ENCODE measurements at regions not wholly inside any gene's neighbourhood (a gene's known extent, or its start where the extent isn't known, plus 50 kb on each side); places are given as distances from the start of the nearest gene placed in this dataset.
"Not testable (repeated sequence)": the region's sequence is repeated elsewhere in the genome, so short reads cannot be mapped to it uniquely, and the experiment has no call there.

DNA sequence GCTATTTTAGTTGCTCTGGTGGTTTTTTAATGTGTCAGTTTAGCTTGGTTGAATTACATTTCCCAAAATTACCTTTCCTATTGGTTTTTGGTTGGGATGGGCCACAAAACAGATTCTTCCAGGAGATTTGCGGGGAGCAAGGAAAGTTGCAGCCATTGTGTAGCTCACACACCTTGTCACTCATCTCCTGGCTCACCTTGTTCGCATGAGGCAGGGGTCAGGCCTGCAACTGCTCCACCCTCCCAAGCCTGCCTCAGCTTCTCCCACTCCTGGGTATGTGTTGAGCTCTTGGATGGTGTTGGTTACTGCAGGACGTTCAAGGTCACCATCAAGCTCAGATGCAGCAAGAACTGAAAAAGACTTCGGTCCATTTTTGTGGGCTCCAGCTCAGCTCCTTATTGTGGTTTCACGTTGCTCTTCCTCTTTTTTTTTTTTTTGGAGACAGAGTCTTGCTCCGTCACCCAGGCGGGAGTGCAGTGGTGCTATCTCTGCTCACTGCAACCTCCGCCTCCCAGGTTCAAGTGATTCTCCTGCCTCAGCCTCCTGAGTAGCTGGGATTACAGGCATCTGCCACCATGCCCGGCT is 95.6 kb upstream of the METTL14 start:
- Histone ChIP-seq H3K27ac (ENCODE audit: low read depth, low read length) (no peak overlapping the region), H3K9me3 (ENCODE audit: insufficient read depth, low read length) (no peaks in the 10 kb centered on the region), H3K9me2 (replicated peaks; ENCODE audit: insufficient read depth, low read length) (no peaks in the 10 kb centered on the region), H3K9ac (ENCODE audit: low read length) (no peak overlapping the region), H3K27me3 (ENCODE audit: low read length) (no peaks in the 10 kb centered on the region), H3K79me2 (ENCODE audit: insufficient read depth, low read length) (no peaks in the 10 kb centered on the region), H4K20me1 (ENCODE audit: low read depth, low read length) (no peaks in the 10 kb centered on the region), H3K4me3 (ENCODE audit: insufficient read depth, low read length, poor library complexity, severe bottlenecking) (no peak overlapping the region), H3K4me2 (ENCODE audit: low read depth, low read length, poor library complexity, severe bottlenecking) (no peak overlapping the region), H3K36me3 (ENCODE audit: low read length) (no peaks in the 10 kb centered on the region), H3F3A (ENCODE audit: insufficient read depth) (no peaks in the 10 kb centered on the region), H2AFZ (ENCODE audit: low read depth, low read length, severe bottlenecking) (no peak overlapping the region)
- TF ChIP-seq, protein P1, sequence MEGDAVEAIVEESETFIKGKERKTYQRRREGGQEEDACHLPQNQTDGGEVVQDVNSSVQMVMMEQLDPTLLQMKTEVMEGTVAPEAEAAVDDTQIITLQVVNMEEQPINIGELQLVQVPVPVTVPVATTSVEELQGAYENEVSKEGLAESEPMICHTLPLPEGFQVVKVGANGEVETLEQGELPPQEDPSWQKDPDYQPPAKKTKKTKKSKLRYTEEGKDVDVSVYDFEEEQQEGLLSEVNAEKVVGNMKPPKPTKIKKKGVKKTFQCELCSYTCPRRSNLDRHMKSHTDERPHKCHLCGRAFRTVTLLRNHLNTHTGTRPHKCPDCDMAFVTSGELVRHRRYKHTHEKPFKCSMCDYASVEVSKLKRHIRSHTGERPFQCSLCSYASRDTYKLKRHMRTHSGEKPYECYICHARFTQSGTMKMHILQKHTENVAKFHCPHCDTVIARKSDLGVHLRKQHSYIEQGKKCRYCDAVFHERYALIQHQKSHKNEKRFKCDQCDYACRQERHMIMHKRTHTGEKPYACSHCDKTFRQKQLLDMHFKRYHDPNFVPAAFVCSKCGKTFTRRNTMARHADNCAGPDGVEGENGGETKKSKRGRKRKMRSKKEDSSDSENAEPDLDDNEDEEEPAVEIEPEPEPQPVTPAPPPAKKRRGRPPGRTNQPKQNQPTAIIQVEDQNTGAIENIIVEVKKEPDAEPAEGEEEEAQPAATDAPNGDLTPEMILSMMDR (IDR thresholded peaks at IDR 0.05; ENCODE audit: insufficient read depth, low read length, poor library complexity, severe bottlenecking): no peak
- TF ChIP-seq EZH2phosphoT487 (conservative IDR thresholded peaks at IDR 0.05; ENCODE audit: low read length): no peak

DNA sequence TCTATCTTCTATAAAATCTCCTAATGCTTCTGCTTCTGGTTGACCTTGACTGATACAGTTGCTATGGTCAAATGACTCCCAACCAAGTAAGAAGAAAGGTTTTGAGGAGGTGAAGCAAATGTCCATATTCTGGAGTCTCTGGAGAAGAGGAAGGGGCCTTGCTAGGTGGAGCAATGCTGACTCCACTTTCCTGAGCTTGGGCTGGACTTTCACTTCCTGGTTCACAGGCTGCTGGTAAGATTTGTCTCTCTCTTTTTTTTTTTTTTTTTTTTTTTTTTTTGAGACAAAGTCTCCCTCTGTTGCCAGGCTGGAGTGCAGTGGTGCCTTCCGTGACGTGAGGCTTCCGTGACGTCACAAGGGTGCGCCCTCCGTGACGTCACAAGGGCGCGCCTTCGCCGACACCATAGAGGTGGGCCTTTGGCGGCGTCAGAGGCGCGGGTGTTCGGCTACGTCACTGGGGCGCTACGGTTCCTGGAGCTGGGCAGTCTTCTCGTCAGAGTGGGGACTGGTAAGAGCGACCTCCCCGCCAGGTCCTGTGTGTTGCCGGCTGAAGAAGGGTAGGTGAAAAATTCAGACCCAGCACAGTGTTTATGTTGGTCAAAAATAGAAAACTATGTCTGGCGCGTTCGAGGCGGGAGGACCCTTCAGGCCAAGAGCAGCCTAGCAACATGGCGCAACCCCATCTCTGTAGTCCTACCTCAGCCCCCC is 93.7 kb upstream of the METTL14 start:
- not testable (repeated sequence) for H3K27me3 ChIP-seq (ENCODE audit: low read length); H3F3A ChIP-seq (ENCODE audit: insufficient read depth); H3K79me2 ChIP-seq (ENCODE audit: insufficient read depth, low read length); H3K36me3 ChIP-seq (ENCODE audit: low read length); H4K20me1 ChIP-seq (ENCODE audit: low read depth, low read length); H3K9me2 ChIP-seq (replicated peaks; ENCODE audit: insufficient read depth, low read length); H3K9me3 ChIP-seq (ENCODE audit: insufficient read depth, low read length)
- Histone ChIP-seq H2AFZ (ENCODE audit: low read depth, low read length, severe bottlenecking) (peak overlapping the region; percentile 69), H3K4me2 (ENCODE audit: low read depth, low read length, poor library complexity, severe bottlenecking) (peak overlapping the region; percentile 59), H3K27ac (ENCODE audit: low read depth, low read length) (peak overlapping the region; percentile 56; the same call in 1 of the 2 replicates), H3K4me3 (ENCODE audit: insufficient read depth, low read length, poor library complexity, severe bottlenecking) (peak overlapping the region; percentile 45), H3K9ac (ENCODE audit: low read length) (peak overlapping the region; percentile 51)

DNA sequence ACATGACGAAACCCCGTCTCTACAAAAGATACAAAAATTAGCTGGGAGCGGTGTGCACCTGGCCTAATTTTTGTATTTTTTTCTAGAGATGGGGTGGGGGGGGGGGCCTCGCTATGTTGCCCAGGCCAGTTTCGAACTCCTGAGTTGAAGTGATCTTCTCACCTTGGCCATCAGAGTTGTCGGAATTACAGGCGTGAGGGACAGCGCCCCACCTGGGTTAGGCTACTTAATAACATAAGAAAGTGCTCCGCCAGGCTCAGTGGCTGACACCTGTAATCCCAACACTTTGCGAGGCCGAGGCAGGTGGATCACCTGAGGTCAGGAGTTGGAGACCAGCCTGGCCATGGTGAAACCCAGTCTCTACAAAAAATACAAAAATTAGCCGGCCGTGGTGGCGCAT is 92.9 kb upstream of the METTL14 start:
- H3K4me2 ChIP-seq (ENCODE audit: low read depth, low read length, poor library complexity, severe bottlenecking): peak overlapping the region; percentile 34
- not testable (repeated sequence) for H3K9me2 ChIP-seq (replicated peaks; ENCODE audit: insufficient read depth, low read length); H3K9me3 ChIP-seq (ENCODE audit: insufficient read depth, low read length); H3K79me2 ChIP-seq (ENCODE audit: insufficient read depth, low read length); H3F3A ChIP-seq (ENCODE audit: insufficient read depth); H3K27ac ChIP-seq (ENCODE audit: low read depth, low read length); H3K27me3 ChIP-seq (ENCODE audit: low read length); H3K36me3 ChIP-seq (ENCODE audit: low read length); H2AFZ ChIP-seq (ENCODE audit: low read depth, low read length, severe bottlenecking); H4K20me1 ChIP-seq (ENCODE audit: low read depth, low read length)
- H3K9ac ChIP-seq (ENCODE audit: low read length): peak overlapping the region; percentile 51; the same call in 1 of the 2 replicates
- peak overlapping the region; percentile 45 for H3K4me3 ChIP-seq (ENCODE audit: insufficient read depth, low read length, poor library complexity, severe bottlenecking)

DNA sequence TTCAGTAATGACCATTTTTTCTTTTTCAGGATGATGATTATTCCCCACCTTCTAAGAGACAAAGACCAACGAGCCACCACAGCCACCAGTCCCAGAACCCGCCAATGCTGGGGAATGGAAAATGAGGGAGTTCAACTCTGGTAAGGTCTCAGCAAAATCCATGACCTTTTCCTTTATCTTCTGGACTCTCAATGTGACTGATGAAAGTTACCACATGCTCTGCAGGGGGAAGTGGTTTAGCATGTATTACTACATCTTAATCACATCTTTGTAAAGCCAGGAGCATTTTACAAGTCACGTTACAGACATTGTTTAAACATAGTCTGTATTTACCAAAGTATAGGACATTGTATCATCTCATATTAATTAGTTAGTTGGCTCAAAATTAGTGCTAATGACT is 89.3 kb upstream of the METTL14 start:
- not testable (repeated sequence) for H3K27ac ChIP-seq (ENCODE audit: low read depth, low read length); H3K27me3 ChIP-seq (ENCODE audit: low read length); H3K4me3 ChIP-seq (ENCODE audit: insufficient read depth, low read length, poor library complexity, severe bottlenecking); H2AFZ ChIP-seq (ENCODE audit: low read depth, low read length, severe bottlenecking); H3K36me3 ChIP-seq (ENCODE audit: low read length); H3K9ac ChIP-seq (ENCODE audit: low read length); H3K79me2 ChIP-seq (ENCODE audit: insufficient read depth, low read length); H3K9me2 ChIP-seq (replicated peaks; ENCODE audit: insufficient read depth, low read length); H4K20me1 ChIP-seq (ENCODE audit: low read depth, low read length); H3K9me3 ChIP-seq (ENCODE audit: insufficient read depth, low read length); H3K4me2 ChIP-seq (ENCODE audit: low read depth, low read length, poor library complexity, severe bottlenecking); H3F3A ChIP-seq (ENCODE audit: insufficient read depth)

DNA sequence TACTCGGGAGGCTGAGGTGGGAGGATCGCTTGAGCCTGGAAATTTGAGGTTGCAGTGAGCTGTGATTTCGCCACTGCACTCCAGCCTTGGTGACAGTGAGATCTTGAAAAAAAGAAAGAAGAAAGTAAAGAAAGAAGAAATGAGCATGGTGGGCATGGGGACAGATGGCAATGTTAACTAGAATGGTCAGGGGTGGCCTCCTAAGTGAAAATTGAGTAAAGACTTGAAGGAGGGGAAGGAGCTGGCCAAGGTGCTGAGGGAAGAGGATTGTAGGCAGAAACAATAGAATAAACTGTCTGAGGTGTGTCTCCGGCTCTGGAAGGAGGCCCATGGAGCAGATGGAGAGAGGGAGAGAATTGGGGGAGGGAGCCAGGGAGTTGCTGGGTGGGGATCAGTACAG is 60.1 kb upstream of the METTL14 start:
- H3K27me3 ChIP-seq (ENCODE audit: low read length); H3K9me2 ChIP-seq (replicated peaks; ENCODE audit: insufficient read depth, low read length); H4K20me1 ChIP-seq (ENCODE audit: low read depth, low read length): not testable (repeated sequence)

DNA sequence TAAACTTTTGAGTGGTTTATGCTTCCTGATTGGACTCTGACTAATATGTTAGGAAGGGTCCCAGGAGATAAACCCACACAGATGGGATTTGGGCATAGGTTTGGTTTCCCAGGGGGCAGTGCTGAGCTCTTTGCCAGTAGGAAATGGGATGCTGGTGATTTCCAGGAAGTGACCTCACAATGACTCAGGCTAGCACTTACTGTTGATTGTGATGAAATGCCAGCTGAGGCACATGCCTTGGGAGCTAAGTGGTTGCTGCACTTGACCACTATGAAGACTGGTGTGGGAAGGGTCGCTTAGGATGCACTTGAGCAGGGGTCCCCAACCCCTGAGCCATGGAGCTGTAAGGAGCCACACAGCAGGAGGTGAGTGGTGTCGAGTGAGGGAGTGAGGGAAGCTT is 55.5 kb upstream of the METTL14 start:
- not testable (repeated sequence) for H3F3A ChIP-seq (ENCODE audit: insufficient read depth); H3K27ac ChIP-seq (ENCODE audit: low read depth, low read length); H4K20me1 ChIP-seq (ENCODE audit: low read depth, low read length); H3K9me3 ChIP-seq (ENCODE audit: insufficient read depth, low read length); H2AFZ ChIP-seq (ENCODE audit: low read depth, low read length, severe bottlenecking); H3K79me2 ChIP-seq (ENCODE audit: insufficient read depth, low read length); H3K36me3 ChIP-seq (ENCODE audit: low read length); H3K27me3 ChIP-seq (ENCODE audit: low read length); H3K4me2 ChIP-seq (ENCODE audit: low read depth, low read length, poor library complexity, severe bottlenecking); H3K9me2 ChIP-seq (replicated peaks; ENCODE audit: insufficient read depth, low read length); H3K9ac ChIP-seq (ENCODE audit: low read length); H3K4me3 ChIP-seq (ENCODE audit: insufficient read depth, low read length, poor library complexity, severe bottlenecking)

More for the DNA sequence above, 60.1 kb upstream of the METTL14 start:
- H3K27ac ChIP-seq (ENCODE audit: low read depth, low read length); H3K9me3 ChIP-seq (ENCODE audit: insufficient read depth, low read length); H2AFZ ChIP-seq (ENCODE audit: low read depth, low read length, severe bottlenecking); H3K36me3 ChIP-seq (ENCODE audit: low read length); H3K9ac ChIP-seq (ENCODE audit: low read length); H3K79me2 ChIP-seq (ENCODE audit: insufficient read depth, low read length); H3K4me2 ChIP-seq (ENCODE audit: low read depth, low read length, poor library complexity, severe bottlenecking); H3F3A ChIP-seq (ENCODE audit: insufficient read depth); H3K4me3 ChIP-seq (ENCODE audit: insufficient read depth, low read length, poor library complexity, severe bottlenecking): not testable (repeated sequence)

DNA sequence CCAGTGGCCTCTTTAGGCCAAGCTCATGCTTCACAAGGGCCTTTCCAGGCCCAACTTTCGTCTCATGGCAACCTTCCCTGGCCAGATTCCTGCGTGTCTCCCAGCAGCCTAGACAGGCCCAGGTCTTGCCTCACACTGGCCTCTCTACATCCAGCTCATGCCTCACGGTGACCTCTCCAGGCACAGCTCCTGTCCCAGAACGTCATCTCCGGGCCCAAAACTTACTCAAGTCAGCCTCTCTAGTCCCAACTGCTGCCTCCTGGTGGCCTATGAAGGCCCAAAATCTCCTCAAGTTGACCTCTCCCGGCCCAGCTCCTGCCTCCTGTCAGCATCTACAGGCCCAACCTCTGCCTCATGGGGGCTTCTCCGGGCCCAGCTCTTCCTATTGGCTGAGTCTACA is 54.3 kb upstream of the METTL14 start:
- H3K4me3 ChIP-seq (ENCODE audit: insufficient read depth, low read length, poor library complexity, severe bottlenecking); H3K9me2 ChIP-seq (replicated peaks; ENCODE audit: insufficient read depth, low read length); H4K20me1 ChIP-seq (ENCODE audit: low read depth, low read length); H3K4me2 ChIP-seq (ENCODE audit: low read depth, low read length, poor library complexity, severe bottlenecking); H3K27ac ChIP-seq (ENCODE audit: low read depth, low read length); H3K79me2 ChIP-seq (ENCODE audit: insufficient read depth, low read length); H3F3A ChIP-seq (ENCODE audit: insufficient read depth); H3K36me3 ChIP-seq (ENCODE audit: low read length); H3K9ac ChIP-seq (ENCODE audit: low read length); H2AFZ ChIP-seq (ENCODE audit: low read depth, low read length, severe bottlenecking); H3K9me3 ChIP-seq (ENCODE audit: insufficient read depth, low read length); H3K27me3 ChIP-seq (ENCODE audit: low read length): not testable (repeated sequence)
